ENCODE measurements at regions not wholly inside any gene's neighbourhood (a gene's known extent, or its start where the extent isn't known, plus 50 kb on each side); places are given as distances from the start of the nearest gene placed in this dataset.

DNA sequence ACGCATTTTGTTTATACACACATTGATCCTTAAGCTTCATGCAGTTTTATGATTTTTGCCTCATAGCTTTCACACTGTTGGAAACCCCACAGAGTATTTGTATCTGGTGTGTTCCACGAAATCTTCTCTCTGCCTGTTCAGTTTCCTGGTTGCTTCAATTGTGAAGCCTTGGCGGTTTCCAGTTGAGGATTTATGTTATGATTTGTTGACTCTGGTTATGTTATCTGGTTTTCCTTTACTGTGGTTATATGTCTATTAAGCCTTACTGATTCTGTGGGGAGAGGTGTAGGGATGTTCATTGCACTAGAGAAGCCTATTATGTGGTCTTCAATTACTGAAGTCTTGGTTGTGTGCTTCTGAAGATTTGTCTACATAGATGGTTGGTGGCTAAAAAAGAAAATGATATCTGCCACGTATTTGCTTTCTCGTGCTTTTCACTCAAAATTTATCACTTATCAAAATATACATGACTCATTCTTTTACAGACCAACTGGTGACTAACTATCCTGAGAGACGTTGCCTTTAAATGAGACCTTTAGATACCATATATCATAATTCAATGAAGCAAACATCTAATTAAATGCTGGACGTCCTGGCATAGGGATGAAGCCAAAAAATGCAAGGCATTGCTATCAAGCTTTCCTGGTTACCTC, 488.0 kb upstream of the B3GALT2 start:
- TF ChIP-seq, protein P1, sequence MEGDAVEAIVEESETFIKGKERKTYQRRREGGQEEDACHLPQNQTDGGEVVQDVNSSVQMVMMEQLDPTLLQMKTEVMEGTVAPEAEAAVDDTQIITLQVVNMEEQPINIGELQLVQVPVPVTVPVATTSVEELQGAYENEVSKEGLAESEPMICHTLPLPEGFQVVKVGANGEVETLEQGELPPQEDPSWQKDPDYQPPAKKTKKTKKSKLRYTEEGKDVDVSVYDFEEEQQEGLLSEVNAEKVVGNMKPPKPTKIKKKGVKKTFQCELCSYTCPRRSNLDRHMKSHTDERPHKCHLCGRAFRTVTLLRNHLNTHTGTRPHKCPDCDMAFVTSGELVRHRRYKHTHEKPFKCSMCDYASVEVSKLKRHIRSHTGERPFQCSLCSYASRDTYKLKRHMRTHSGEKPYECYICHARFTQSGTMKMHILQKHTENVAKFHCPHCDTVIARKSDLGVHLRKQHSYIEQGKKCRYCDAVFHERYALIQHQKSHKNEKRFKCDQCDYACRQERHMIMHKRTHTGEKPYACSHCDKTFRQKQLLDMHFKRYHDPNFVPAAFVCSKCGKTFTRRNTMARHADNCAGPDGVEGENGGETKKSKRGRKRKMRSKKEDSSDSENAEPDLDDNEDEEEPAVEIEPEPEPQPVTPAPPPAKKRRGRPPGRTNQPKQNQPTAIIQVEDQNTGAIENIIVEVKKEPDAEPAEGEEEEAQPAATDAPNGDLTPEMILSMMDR (IDR thresholded peaks at IDR 0.05), result no peak
- TF ChIP-seq POLR2A (IDR thresholded peaks at IDR 0.05), result no peak
